NCI-H2196 (cell line): ENCODE measurements at regions not wholly inside any gene's neighbourhood (a gene's known extent, or its start where the extent isn't known, plus 50 kb on each side); places are given as distances from the start of the nearest gene placed in this dataset.
A peak's percentile ranks its signal among the peaks of the same experiment; 100 is the strongest.

Experiments used
- DNase-seq: peaks from one replicate; lab custom pipeline; 2025; ENCODE audit not compliant: unreplicated experiment; lab: John Stamatoyannopoulos, UW

DNA sequence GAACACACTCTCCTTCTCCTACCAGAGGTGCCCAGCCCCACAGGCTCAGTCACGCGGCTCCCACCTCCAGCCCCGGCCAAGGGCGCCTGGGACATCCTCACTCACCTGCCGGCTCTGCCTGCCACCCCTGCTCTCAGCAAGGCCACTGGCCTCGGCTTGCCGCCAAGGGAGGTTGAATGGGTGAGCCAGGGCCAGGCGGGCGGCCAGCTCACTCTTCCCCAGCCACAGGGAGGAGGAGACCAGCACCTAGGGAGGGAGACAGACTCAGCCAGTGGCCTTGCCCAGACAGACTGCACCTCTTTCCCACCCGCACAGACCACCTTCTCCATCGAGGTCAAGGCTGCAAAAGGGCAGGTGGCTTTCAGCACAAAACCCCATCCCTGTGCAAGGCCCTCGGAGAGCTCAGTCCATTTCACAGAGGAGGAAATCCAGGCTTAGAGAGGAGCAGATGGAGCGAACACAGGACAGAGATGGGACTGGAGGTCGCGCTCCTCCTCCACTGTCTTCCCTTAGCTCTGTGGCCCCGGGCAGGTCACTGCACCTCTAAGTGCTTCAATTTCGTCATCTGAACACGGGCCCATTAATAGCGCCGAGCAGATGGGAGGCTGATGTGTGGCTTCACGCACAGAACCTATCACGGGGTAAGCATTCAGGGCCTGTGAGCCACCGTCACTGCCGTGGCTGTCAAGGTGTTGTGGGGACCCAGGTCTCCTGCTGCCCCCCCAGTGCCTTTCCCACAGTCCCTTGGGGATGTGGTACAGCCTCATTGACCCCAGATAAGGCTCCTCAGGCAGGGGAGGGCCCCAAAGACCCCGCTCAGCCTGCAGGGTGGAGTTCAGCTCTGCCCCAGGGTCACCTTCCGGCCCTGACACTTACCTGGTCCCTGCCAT is 56.1 kb downstream of the RMI2 start:
- peak; percentile 93 for DNase-seq

DNA sequence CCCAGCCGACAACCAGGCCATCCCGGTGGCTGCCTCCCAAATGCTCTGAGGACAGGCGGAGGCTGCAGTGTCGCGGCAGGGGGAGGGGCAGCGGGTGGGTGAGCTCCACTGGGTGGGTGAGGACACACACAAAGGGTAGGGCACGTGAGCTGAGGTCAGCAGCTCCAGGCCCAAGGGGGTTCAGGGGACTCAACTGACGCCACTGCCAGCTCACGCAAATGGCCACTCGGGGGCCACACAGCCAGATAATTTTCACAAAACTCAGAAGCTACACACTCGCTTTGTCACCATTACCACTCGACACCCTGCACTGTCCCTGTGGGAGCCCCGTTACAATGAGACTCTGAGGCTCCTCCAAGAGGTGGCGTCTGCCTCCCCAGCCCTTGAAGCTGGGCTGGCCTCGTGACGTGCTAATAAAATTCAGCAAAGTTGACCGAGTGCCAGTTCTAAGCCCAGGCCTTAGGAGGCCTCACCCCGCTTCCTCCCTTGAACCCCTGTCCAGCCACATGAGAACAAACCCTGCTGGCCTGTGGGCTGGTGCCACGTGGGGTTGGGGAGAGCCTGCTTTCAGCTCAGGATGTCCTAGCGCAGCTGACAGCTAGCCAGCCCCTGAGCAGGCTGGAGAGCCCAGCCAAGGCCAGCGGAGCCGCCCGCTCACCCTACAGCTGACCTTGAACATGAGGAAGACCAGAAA is 56.9 kb downstream of the RMI2 start:
- DNase-seq, result peak; percentile 23

DNA sequence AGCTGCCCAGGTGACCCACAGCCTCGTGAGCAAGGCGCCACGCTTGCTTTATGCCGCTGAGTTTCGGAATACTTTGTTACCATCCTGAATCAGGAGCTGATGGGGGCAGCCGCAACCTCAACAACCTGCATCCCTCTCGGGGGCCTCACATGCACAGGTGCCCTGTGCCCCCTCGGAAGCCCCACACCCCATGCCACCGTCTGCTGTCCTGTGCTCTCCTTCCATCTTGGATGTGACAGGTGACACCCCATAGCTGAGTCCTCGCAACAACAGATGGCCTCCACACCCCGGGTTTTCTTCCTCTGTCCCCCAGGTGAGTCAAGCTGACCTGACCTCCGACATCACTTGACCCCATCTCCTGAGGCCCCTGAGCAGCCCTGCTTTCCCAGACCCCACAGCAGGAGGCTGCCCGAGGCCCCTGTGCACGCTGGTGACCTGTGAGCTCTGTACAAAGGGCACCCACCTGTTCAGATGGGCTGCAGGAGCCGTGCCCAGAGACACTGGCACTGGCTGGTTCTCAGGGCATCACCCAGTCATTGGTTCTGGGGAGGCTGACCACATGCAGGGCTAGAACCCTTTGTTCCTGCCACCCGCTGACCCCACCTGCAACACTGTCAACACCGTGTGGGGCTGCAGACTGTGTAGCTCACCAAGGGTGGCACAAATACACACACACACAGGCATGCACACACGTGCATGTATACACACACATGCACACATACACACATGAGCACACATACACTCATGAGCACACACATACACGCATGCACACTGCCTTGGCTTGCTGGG is 57.7 kb downstream of the RMI2 start:
- DNase-seq, result no peak

DNA sequence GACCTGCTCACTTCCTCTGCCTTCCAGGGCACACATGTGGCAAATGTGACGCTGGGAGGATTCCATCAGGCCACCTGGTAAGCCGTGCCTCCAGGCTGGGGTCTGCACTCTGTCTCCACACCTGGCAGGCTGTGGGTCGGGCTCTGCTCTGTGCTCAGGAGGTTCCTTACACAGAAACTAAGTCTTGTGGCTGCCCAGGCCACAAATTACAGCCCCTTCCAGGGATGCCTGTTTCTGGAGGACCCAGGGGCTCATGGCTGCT is 58.2 kb downstream of the RMI2 start:
- no peak for DNase-seq

DNA sequence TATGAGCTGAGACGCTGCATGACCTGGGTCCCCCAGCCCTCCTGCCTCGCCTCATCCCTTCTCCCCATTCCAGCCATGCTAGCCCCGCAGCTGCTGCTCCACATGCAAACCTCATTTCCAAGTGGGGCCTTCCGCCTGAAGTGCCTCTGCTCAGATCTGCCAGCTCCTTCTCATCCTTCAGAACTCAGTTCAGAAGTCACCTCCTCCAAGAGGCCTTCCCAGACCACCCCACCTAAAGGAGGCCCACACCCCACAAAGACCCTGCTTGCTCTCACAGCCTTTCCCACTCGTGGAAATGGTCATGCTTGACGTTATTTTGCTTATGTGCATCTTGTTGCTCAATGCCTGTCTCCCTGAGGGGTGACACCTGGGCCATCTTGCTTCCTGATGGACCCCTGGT is 58.7 kb downstream of the RMI2 start:
- DNase-seq, result no peak

DNA sequence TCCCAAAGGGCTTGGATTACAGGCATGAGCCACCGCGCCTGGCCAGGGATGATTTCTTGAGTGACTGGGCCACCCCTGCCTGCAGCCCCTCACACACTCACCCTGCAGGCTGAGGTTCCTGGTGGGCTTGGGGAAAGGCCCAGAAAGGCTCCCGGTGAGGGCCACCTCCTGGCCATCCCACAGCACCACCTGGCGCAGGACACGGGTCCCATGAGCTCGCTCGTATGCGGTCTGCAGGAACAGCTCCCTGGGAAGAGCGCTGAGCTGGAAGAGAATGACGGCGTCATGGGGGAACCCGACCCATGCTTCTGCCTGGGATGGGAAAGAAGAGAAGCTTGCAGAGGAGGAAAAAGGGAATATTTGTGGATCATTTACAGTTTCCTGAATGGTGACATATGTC is 59.3 kb downstream of the RMI2 start:
- DNase-seq, result no peak

DNA sequence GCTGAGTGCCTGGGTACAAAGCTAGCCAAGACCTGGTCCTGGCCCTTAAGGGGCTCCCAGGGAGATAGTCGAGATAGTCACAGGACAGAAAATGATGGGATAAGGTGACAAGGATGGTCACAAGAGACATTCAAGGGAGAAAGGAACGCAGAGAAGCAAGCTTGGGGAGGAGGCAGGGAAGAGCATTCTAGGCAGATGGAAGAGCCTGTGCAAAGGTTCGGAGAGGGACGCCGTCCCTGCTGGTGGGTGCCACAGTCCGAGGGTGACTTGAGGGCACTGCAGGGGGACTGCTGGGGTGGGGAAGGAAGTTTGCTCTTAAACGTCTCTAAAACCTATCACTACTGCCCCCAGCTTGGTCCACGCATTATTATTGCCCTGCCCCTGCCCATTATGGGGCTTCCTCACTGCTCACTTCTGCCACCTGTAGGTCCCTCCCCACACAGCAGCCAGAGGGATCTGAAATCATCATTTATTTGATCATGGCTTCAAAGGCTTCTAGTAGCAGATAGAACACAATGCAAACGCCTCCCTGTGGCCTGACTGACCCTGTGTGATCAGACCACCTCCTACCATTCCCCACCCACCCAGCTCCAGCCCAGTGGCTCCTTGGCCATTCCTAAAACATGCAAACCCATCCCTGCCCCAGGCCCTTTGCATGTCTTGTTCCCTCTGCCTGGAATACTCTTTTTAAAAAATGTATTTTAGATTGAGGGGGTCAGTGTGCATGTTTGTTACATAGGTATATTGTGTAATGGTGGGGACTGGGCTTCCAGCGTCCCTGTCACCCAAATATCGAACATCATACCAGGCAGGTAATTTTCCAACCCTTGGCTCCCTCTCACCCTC is 60.3 kb downstream of the RMI2 start:
- peak; percentile 63 for DNase-seq

DNA sequence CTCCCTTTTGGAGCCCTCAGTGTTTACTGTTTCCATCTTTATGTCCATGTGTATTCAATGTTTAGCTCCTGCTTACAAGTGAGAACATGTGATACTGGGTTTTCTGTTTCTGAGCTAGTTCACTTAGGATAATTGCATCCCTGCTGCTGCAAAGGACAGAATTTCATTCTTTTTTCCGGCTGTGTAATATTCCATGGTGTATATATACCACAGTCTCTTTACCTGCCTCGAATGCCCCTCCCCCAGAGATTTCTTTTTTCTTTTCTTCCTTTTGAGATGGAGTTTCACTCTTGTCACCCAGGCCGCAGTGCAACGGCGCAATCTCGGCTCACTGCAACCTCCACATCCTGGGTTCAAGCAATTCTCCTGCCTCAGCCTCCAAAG is 60.9 kb downstream of the RMI2 start:
- no peak for DNase-seq

DNA sequence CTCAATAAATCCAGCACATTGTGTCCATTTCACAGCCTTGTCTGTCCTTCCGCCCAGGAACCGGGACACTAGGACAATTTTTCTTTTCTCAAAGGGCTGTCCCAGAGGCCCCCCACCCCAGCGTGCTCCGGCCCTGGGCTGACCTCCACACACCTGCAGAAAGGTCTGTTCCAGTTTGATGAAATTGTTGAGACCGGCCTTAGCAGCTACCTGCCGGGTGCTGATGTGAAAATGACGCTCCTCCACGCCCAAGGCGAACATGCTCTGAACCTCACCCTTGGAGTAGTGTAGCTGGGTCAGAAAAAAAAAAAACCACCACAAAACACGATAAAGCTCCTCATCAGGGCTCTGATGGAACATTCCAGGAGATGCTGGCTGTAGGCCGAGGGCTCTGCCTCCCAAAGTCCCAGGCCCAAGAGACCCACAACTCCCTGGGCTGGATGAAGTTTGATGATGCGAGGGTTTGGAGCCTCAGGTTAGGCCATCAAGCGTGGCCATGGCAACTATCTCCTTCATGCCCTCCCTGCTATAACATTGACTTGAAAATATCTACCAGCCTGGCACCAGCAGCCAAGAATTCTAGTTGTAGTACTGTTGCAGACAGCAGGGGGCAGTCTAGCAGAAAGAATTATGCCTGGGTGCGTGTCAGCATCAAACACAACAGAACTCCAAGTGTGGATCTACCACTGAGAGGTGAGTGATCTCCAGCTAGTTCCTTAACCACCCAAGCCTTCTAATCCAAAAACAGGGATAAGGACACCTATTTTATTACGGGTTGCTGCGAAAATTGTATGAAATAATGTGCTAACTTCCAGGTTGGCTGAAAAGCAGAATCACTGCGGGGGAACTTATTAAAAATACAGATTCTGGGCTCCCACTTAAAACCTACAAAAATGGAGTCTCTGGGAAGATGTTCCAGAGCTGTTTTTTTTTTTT is 62.1 kb downstream of the RMI2 start:
- peak; percentile 80 for DNase-seq

DNA sequence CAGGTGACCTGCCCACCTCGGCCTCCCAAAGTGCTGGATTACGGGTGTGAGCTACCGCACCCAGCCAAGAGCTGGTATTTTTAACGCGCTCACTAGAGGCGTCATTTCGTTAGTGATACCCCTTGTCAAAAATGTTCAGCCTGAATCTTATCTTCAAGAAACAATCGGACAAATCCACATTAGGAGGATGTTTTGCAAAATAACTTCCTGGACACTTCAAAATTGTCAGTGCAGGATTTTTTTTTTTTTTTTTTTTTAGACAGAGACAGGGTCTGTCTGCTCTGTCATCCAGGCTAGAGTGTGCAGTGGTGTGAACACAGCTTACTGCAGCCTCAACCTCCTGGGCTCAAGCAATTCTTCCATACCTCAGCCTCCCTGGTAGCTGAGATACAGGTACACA is 63.0 kb downstream of the RMI2 start:
- no peak for DNase-seq

DNA sequence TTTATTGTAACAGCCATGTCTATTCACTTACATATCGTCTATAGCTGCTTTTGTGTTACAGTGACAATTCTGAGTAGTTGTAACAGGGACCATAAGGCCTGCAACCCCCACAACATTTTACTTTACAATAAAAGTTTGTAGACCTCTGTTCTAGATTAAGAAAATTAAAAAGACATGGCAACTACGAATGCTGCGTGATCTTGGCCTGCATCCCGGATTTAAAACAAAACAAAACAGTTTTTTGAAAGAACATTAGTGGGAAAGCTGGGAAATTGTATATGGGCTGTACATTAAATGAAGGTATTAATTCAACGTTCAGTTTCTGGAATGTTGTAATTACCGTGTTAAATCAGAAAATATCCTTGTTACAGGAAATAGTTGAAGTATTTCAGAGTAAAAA is 64.1 kb downstream of the RMI2 start:
- no peak for DNase-seq

DNA sequence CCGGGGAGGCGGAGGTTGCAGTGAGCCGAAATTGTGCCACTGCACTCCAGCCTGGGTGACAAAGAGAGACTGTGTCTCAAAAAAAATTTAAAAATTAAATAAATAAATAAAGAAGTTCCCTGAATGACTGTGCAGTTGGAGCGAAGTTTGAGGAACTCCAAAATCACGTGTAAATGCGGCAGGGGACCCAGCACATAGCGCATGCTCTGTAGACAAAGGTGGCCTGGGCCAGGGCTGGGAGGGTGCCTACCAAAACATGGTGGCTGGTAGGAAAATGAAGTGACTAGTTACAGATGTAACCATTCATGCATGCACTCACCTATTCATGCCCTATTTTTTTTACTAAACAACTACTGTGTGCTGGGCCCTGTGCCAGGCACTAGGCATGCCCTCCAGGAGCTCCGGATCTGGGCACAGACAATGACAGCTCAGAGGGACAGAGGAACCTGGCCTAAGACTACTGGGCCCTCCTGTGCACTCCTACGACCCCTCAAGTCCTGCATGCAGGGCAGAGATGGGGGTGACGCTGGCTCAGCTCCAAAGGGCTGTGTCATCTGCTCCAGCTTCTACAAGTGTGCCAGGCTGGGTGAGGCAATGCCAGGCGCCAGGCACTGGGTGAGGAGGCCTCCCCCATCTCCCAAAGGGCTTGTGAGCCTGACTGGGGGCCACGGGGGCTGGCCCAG is 65.3 kb downstream of the RMI2 start:
- DNase-seq, result no peak

DNA sequence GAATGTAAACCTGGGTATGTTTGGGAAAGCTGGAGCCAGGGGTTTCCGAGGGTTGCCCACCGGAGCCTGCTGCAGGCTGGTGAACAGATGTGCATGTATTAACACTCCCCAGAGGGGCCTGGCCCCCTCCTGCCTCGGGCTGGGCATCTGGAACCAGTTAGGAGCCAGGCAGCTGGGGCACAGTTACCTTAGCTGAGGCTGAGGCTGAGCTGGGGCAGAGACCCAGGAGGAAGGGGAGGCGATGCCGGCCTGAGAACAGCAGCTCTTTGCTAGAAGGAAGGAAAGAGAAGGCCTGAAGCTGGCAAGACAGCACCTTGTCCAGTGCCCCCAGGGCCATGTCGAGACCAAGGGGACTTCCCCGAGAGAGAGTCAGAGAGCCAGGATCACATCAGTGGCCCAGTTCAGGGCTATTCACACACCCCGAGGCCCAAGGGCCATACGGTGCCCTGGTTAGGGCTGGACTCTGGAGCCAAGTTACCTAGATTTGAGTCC is 65.8 kb downstream of the RMI2 start:
- no peak for DNase-seq

DNA sequence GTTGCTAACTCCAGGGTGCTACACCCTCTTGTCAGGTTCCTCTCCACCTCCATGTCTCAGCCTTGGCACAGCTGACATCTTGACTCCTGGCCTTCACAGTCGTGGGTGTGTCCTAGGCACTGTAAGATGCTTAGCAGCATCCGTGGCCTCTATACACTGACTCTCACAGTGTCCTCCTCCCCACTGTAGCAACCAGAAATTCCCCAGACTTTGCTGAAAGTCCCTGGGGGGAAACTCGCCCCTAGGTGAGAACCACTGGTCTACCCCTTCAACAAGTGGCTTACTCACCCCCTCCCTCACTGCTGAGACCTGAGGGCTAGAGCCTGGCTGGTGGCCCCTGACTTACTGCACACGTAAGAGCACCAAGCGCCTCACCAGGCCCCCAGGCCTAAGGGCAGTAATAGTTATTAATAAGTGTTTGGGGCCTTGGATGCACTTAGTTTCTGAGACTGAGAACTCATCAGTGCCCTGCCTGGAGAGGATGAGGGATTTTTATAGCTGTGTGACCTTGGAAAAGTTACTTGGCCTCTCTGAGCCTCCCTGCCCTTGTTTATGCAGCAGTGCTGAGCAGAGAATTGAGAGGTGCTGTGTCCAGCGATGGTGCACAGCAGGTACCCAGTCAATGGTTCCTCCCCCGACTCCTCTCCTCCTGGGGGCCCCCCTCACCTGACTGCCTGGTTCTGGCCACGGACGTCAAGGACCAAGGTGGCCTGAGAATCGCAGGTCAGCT is 67.1 kb downstream of the RMI2 start:
- no peak for DNase-seq

DNA sequence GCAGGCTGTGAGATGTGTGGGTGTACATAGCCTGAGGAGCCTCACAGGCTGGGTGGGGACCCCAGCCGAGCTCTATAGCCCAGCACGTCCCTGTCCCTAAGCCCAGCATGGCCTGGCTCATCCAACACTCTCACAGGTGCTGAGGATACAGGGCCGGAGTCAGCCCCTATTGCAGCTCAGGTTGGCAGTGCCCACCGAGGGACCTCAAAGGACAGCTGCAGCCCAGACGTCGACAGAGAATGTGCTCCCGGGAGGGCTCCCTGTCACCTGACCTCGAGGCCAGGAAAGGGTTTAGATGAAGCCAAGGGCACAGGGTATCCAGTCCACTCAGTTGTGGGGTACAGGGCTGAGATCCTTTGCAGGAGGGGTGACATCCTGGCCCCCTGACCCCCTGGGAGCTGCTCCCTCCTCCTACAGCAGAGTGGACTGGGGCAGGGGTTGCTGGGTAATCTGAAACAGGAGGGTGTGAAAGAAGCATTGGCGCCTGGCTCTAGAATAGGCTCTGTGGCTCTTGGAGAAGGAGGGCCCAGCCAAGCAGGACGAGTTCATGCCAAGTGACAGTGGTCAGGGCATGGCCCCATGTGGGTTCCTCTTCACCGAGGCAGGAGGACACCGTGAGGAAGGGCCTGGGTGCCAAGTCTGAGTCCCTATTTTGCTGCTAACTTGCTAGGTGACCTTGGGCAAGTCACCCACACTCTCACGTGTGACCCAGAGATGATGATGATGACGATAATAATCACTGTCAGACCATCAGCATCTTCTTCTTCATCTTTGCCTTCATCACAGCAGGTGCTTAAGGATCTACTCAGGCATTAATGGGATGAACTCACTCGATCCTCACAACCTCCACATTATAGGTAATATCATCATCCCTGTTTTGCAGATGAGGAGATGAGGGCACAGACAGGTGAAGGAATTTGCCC is 68.0 kb downstream of the RMI2 start:
- no peak for DNase-seq

DNA sequence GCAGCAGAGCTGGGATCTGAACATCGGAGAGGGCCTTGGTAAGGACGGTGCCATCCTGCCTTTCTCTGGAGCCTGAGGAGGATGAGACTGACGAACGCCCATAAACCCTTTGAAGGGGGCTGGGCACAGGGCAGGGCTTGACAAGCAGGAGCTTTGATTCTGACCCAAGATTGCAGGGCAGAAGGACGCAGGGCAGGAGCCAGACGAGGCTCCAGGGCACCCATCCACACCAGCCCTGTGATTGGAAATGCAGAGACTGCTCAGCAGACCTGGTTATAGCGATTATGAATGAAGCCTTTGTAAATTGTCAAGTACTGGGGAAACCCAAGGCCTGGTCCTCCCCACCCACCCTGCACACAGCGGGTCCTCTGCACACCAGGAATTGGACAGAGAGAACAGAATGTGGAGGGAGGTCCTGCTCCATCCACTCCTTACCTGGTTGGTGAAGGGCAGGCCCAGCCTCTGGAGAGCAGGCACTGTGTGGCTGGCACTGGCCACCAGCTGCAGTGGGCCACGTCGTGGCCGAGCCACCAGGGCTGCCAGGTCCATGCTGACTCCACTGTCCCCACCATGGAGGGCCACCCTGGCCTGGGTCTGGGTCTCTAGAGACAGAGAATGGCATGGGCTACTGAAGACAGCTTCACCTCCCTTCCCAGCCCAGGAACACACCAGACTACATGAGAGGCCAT is 68.8 kb downstream of the RMI2 start:
- no peak for DNase-seq
